A549 (cell line): ENCODE measurements at regions not wholly inside any gene's neighbourhood (a gene's known extent, or its start where the extent isn't known, plus 50 kb on each side); places are given as distances from the start of the nearest gene placed in this dataset.

Source experiments
- ATAC-seq, 2 experiments: fragments of 200-7000 bp in 1 of 2; fragments of >200 bp in 1 of 2; cut with Nextera tagmentation in 1 of 2; cut with Tn5 transposase in 1 of 2; 3 replicates each; pipeline versions ENCODE4 v1.8.0 to v1.9.1; 2018 to 2020; ENCODE audit warnings: mild to moderate bottlenecking in 1 of 2, moderate library complexity in 1 of 2
- CTCF ChIA-PET: fragments of 300-600 bp; sonication (Branson Sonifier 250); formaldehyde crosslinking; extraction: SDS; loops from one replicate; lab custom pipeline; 2021; ENCODE audit warnings: antibody characterized with exemption, inconsistent platforms; lab: Yijun Ruan, JAX
- POLR2A ChIA-PET: fragments of 350-600 bp; formaldehyde crosslinking; extraction: SDS; loops from one replicate; lab custom pipeline; 2021; ENCODE audit warnings: antibody characterized with exemption, inconsistent platforms; lab: Yijun Ruan, JAX
- DNase-seq, 2 experiments: peaks; one replicate each; pipeline versions ENCODE4 v3.0.0 to v3.0.0-alpha.2; 2011 to 2016; ENCODE audit warnings: low read depth in 1 of 2, low spot score in 1 of 2
- FAIRE-seq: peaks from 2 replicates; lab custom pipeline; 2011; peaks lifted over from hg19 to GRCh38; lab: Jason Lieb, UNC
- H3K27ac ChIP-seq, 2 experiments: fragments of >200 bp; sonication (Bioruptor Twin); formaldehyde crosslinking; 3 replicates each; pipeline ENCODE4 v1.5.1; 2016 to 2017
- H3K4me1 ChIP-seq: fragments of >200 bp; sonication (Bioruptor Twin); formaldehyde crosslinking; 3 replicates; pipeline ENCODE4 v1.6.1; 2016
- H3K4me2 ChIP-seq: fragments of >200 bp; sonication (Bioruptor Twin); formaldehyde crosslinking; 3 replicates; pipeline ENCODE4 v1.6.1; 2016
- H3K4me3 ChIP-seq: fragments of >200 bp; sonication (Bioruptor Twin); formaldehyde crosslinking; 3 replicates; pipeline ENCODE4 v1.5.1; 2016
- H3K9me3 ChIP-seq: fragments of >200 bp; sonication (Bioruptor Twin); formaldehyde crosslinking; 3 replicates; pipeline ENCODE4 v1.6.1; 2016
- CEBPB ChIP-seq, 2 experiments: fragments of >200 bp in 1 of 2; sonication (Bioruptor Twin) in 1 of 2; formaldehyde crosslinking in 1 of 2; IDR thresholded peaks; 2 replicates each; pipeline ENCODE4 v1.6.1; 2012 to 2016
- ELK1 ChIP-seq: fragments of 150-350 bp; IDR thresholded peaks from 2 replicates; pipeline ENCODE4 v1.6.1; 2014; ENCODE audit warnings: low read depth, mild to moderate bottlenecking, low read length
- EP300 ChIP-seq, 2 experiments: fragments of >200 bp; sonication (Bioruptor Twin); formaldehyde crosslinking; IDR thresholded peaks; 2 replicates in 1 of 2; 3 replicates in 1 of 2; pipeline ENCODE4 v1.6.1; 2016 to 2017
- FOXS1 ChIP-seq: fragments of 250-450 bp; sonication (Bioruptor Pico); IDR thresholded peaks from 2 replicates; pipeline ENCODE4 v1.5.0; 2020; ENCODE audit warnings: mild to moderate bottlenecking, moderate library complexity
- HMGXB4 ChIP-seq: fragments of 250-450 bp; sonication (Bioruptor Pico); IDR thresholded peaks from 2 replicates; pipeline ENCODE4 v1.5.0; 2021; ENCODE audit warnings: mild to moderate bottlenecking, moderate library complexity, borderline replicate concordance
- HOXB5 ChIP-seq: fragments of 250-450 bp; sonication (Bioruptor Pico); IDR thresholded peaks from 2 replicates; pipeline ENCODE4 v1.5.0; 2020; ENCODE audit warnings: mild to moderate bottlenecking, moderate library complexity
- MAZ ChIP-seq: fragments of 150-350 bp; IDR thresholded peaks from 2 replicates; pipeline ENCODE4 v1.6.1; 2014; ENCODE audit warnings: antibody characterized with exemption, low read depth, low read length, borderline replicate concordance
- MYC ChIP-seq: IDR thresholded peaks from 2 replicates; pipeline ENCODE4 v1.6.1; 2012; ENCODE audit warnings: mild to moderate bottlenecking, inconsistent platforms, low read length, improper control_type of control experiment, borderline replicate concordance
- NR3C1 ChIP-seq: fragments of >200 bp; sonication (Bioruptor Twin); formaldehyde crosslinking; IDR thresholded peaks from 3 replicates; pipeline ENCODE4 v1.6.1; 2017
- POLR2A ChIP-seq: IDR thresholded peaks from 2 replicates; pipeline ENCODE4 v1.6.1; 2012; ENCODE audit warnings: mild to moderate bottlenecking, low read length
- POLR2AphosphoS2 ChIP-seq: conservative IDR thresholded peaks from 2 replicates; pipeline ENCODE4 v1.6.1; 2012; ENCODE audit warnings: low read length, improper control_type of control experiment, inconsistent platforms
- RCOR1 ChIP-seq: fragments of 150-350 bp; IDR thresholded peaks from 2 replicates; pipeline ENCODE4 v1.6.1; 2014; ENCODE audit warnings: antibody characterized with exemption, low read length, low read depth
- REST ChIP-seq: fragments of 200-600 bp; sonication (generic); IDR thresholded peaks from 2 replicates; pipeline ENCODE4 v1.6.1; 2016; ENCODE audit warnings: antibody characterized with exemption, mild to moderate bottlenecking, moderate library complexity
- RFX5 ChIP-seq: fragments of 450-650 bp; IDR thresholded peaks from 2 replicates; pipeline ENCODE4 v1.7.1; 2014; ENCODE audit warnings: antibody characterized with exemption, mild to moderate bottlenecking, moderate library complexity
- RNF2 ChIP-seq: fragments of 200-600 bp; sonication (generic); IDR thresholded peaks from 2 replicates; pipeline ENCODE4 v1.6.1; 2016; ENCODE audit warnings: low read depth, mild to moderate bottlenecking, antibody characterized with exemption, moderate library complexity, borderline replicate concordance
- ZC3H11A ChIP-seq: fragments of 450-650 bp; IDR thresholded peaks from 2 replicates; pipeline ENCODE4 v1.6.1; 2014; ENCODE audit warnings: antibody characterized with exemption, mild to moderate bottlenecking
- ZSCAN20 ChIP-seq: fragments of 250-450 bp; sonication (Bioruptor Pico); IDR thresholded peaks from 2 replicates; pipeline ENCODE4 v1.8.0; 2022; ENCODE audit warnings: mild to moderate bottlenecking, moderate library complexity
- WGBS: methylation state at CpG from one replicate; pipeline ENCODE4 v1.1.6; 2017; ENCODE audit errors: missing lambda C conversion rate; 5-methylcytosine and 5-hydroxymethylcytosine counted together

GRCh38 chr9:81462801-81463200 lies 226.5 kb downstream of the TLE1 start:
- ATAC-seq = no peak
- H3K27ac ChIP-seq = 0 out of 6 replicates have a peak overlapping the region, but pooled peaks of 1 of the 2 experiments have one; percentile 9
- POLR2A ChIA-PET = no interaction called here
- no peak for TF ChIP-seq RCOR1
- TF ChIP-seq ELK1 = no peak
- no peak for TF ChIP-seq POLR2AphosphoS2
- TF ChIP-seq, all 56 proteins: peak for 0
- no peak overlapping the region for H3K4me2 ChIP-seq
- DNase-seq (no peak), FAIRE-seq (no peak)
- H3K9me3 ChIP-seq = no peaks in the 10 kb centered on the region
- no peak overlapping the region for H3K4me3 ChIP-seq
- no peaks in the 10 kb centered on the region for H3K4me1 ChIP-seq
- CTCF ChIA-PET = interaction anchor here (0.6 to 1.2 kb wide), 2 partner anchors 11 to 55 kb away, joined by 3 read pairs; no protein-coding TSS in a partner anchor

- FAIRE-seq (no peak), ATAC-seq (no peak), DNase-seq (no peak)
- POLR2A ChIA-PET = no interaction called here
- 72% methylated on average over 5 of the region's 5 CpGs for WGBS
- CTCF ChIA-PET = no interaction called here
- Histone ChIP-seq H3K4me3 (no peak overlapping the region), H3K4me2 (no peak overlapping the region), H3K4me1 (no peaks in the 10 kb centered on the region), H3K9me3 (no peaks in the 10 kb centered on the region), H3K27ac (no peak overlapping the region)
- TF ChIP-seq RFX5 (no peak), EP300 (IDR thresholded peaks at IDR 0.05) (no peak), FOXS1 (CRISPR knock-in tag) (no peak), ELK1 (no peak), CEBPB (IDR thresholded peaks at IDR 0.05) (no peak), REST (no peak), RCOR1 (no peak), HOXB5 (CRISPR knock-in tag) (no peak), POLR2A (no peak), RNF2 (no peak), NR3C1 (no peak), ZC3H11A (no peak), MAZ (no peak), HMGXB4 (CRISPR knock-in tag) (no peak), ZSCAN20 (CRISPR knock-in tag) (no peak), MYC (no peak)
Measured at GRCh38 chr9:81461196-81461595, 228.2 kb downstream of the TLE1 start.
